Smooth muscle cell (in vitro differentiated cells): ENCODE measurements at regions not wholly inside any gene's neighbourhood (a gene's known extent, or its start where the extent isn't known, plus 50 kb on each side); places are given as distances from the start of the nearest gene placed in this dataset.
A peak's percentile ranks its signal among the peaks of the same experiment; 100 is the strongest.

ENCODE experiments used
- DNase-seq: peaks from one replicate; lab custom pipeline; 2025; ENCODE audit not compliant: unreplicated experiment; lab: John Stamatoyannopoulos, UW
- H2AFZ ChIP-seq: fragments of 200-600 bp; sonication (generic); 2 replicates; pipeline ENCODE4 v1.6.0; 2016; ENCODE audit warnings: antibody characterized with exemption, low read depth, mild to moderate bottlenecking
- H3F3A ChIP-seq: fragments of 200-600 bp; sonication (generic); 2 replicates; pipeline ENCODE4 v1.6.0; 2017; ENCODE audit warnings: antibody characterized with exemption, low read depth
- H3K27ac ChIP-seq: fragments of 200-600 bp; sonication (generic); 2 replicates; pipeline ENCODE4 v1.5.1; 2016; ENCODE audit warnings: low read depth, mild to moderate bottlenecking
- H3K27me3 ChIP-seq: fragments of 200-600 bp; sonication (generic); 2 replicates; pipeline ENCODE4 v1.6.1; 2016; ENCODE audit warnings: low read depth, mild to moderate bottlenecking
- H3K36me3 ChIP-seq: fragments of 200-600 bp; sonication (generic); 2 replicates; pipeline ENCODE4 v1.5.1; 2016; ENCODE audit warnings: low read depth
- H3K4me1 ChIP-seq: fragments of 200-600 bp; sonication (generic); 2 replicates; pipeline ENCODE4 v1.5.1; 2016; ENCODE audit warnings: low read depth
- H3K4me2 ChIP-seq: fragments of 200-600 bp; sonication (generic); 2 replicates; pipeline ENCODE4 v1.6.0; 2016; ENCODE audit warnings: mild to moderate bottlenecking
- H3K4me3 ChIP-seq: fragments of 200-600 bp; sonication (generic); 2 replicates; pipeline ENCODE4 v1.5.1; 2016; ENCODE audit warnings: mild to moderate bottlenecking
- H3K79me2 ChIP-seq: fragments of 200-600 bp; sonication (generic); 2 replicates; pipeline ENCODE4 v1.6.0; 2016; ENCODE audit warnings: low read depth, mild to moderate bottlenecking
- H3K9ac ChIP-seq: fragments of 200-600 bp; sonication (generic); 2 replicates; pipeline ENCODE4 v1.6.0; 2016; ENCODE audit warnings: low read depth
- H3K9me3 ChIP-seq: fragments of 200-600 bp; sonication (generic); replicated peaks from 2 replicates; pipeline ENCODE4 v1.5.1; 2016; ENCODE audit warnings: low read depth
- H4K20me1 ChIP-seq: fragments of 200-600 bp; sonication (generic); 2 replicates; pipeline ENCODE4 v1.6.0; 2016; ENCODE audit warnings: low read depth
- WGBS: methylation state at CpG from one replicate; pipeline ENCODE4 v1.1.7; 2016; ENCODE audit warnings: low lambda C conversion rate; 5-methylcytosine and 5-hydroxymethylcytosine counted together
- TF ChIP-seq, protein P1 (sequence below): fragments of 200-600 bp; sonication (generic); IDR thresholded peaks from 2 replicates; pipeline ENCODE4 v1.5.1; 2017; ENCODE audit warnings: borderline replicate concordance, mild to moderate bottlenecking, antibody characterized with exemption; ENCODE audit not compliant: insufficient read depth, poor library complexity, severe bottlenecking

- H3K27ac ChIP-seq = no peak overlapping the region
- no peak overlapping the region for H2AFZ ChIP-seq
- H4K20me1 ChIP-seq = no peaks in the 10 kb centered on the region
- H3K27me3 ChIP-seq = no peaks in the 10 kb centered on the region
- no peak overlapping the region for H3K9ac ChIP-seq
- H3K4me2 ChIP-seq = no peak overlapping the region
- no peaks in the 10 kb centered on the region for H3K79me2 ChIP-seq
- H3K4me1 ChIP-seq = peaks cover 4% of the 10 kb centered on the region
- no peaks in the 10 kb centered on the region for H3K9me3 ChIP-seq
- no peak overlapping the region for H3K4me3 ChIP-seq
- TF ChIP-seq, protein P1, sequence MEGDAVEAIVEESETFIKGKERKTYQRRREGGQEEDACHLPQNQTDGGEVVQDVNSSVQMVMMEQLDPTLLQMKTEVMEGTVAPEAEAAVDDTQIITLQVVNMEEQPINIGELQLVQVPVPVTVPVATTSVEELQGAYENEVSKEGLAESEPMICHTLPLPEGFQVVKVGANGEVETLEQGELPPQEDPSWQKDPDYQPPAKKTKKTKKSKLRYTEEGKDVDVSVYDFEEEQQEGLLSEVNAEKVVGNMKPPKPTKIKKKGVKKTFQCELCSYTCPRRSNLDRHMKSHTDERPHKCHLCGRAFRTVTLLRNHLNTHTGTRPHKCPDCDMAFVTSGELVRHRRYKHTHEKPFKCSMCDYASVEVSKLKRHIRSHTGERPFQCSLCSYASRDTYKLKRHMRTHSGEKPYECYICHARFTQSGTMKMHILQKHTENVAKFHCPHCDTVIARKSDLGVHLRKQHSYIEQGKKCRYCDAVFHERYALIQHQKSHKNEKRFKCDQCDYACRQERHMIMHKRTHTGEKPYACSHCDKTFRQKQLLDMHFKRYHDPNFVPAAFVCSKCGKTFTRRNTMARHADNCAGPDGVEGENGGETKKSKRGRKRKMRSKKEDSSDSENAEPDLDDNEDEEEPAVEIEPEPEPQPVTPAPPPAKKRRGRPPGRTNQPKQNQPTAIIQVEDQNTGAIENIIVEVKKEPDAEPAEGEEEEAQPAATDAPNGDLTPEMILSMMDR = no peak
- DNase-seq = no peak
- H3F3A ChIP-seq = no peaks in the 10 kb centered on the region
- 95% methylated on average over 3 of the region's 3 CpGs for WGBS
- H3K36me3 ChIP-seq = no peaks in the 10 kb centered on the region
Measured at GRCh38 chr4:155590796-155591585, 75.7 kb upstream of the GUCY1A1 start.

DNA sequence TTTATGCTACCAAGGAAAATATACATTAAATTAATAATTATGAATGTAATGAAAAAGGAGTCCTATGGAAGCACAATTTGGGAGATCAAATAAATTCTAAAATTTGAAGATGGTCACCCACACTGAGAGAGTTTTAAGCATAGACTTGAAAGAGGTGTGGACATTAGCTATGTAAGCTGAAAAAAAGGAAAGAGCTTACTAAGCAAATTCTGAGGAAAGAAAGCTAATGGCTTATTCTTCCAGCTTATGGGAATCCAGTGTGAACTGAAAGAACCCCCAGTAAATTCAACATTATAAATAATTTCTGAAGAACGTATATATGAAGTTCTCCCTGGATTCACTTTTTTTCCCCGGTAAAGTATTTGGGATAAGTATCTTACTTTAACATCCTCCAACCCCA, 78.2 kb upstream of the GUCY1A1 start:
- no peak for DNase-seq
- no peak overlapping the region for H3K4me2 ChIP-seq
- no peaks in the 10 kb centered on the region for H3F3A ChIP-seq
- peaks cover 5% of the 10 kb centered on the region for H3K4me1 ChIP-seq
- no peak overlapping the region for H2AFZ ChIP-seq
- no peaks in the 10 kb centered on the region for H4K20me1 ChIP-seq
- no peak overlapping the region for H3K27ac ChIP-seq
- H3K4me3 ChIP-seq = no peak overlapping the region
- 94% methylated on average over 2 of the region's 2 CpGs for WGBS
- no peaks in the 10 kb centered on the region for H3K79me2 ChIP-seq
- H3K27me3 ChIP-seq = no peaks in the 10 kb centered on the region
- H3K9me3 ChIP-seq = no peaks in the 10 kb centered on the region
- no peaks in the 10 kb centered on the region for H3K36me3 ChIP-seq
- no peak overlapping the region for H3K9ac ChIP-seq
- TF ChIP-seq, protein P1 = no peak

- no peak for DNase-seq
- Histone ChIP-seq H3K9me3 (no peaks in the 10 kb centered on the region), H3K9ac (no peak overlapping the region), H3K27ac (no peak overlapping the region), H3K4me1 (peaks cover 8% of the 10 kb centered on the region), H4K20me1 (no peaks in the 10 kb centered on the region), H3K27me3 (no peaks in the 10 kb centered on the region), H3K4me3 (no peak overlapping the region), H2AFZ (no peak overlapping the region), H3K79me2 (no peaks in the 10 kb centered on the region), H3K4me2 (no peak overlapping the region), H3K36me3 (no peaks in the 10 kb centered on the region), H3F3A (no peaks in the 10 kb centered on the region)
- TF ChIP-seq, protein P1 = no peak
- WGBS = 100% methylated on average over 3 of the region's 3 CpGs
Measured at GRCh38 chr4:155587766-155588165, 78.9 kb upstream of the GUCY1A1 start.

GRCh38 chr4:155582971-155583437, 83.6 kb upstream of the GUCY1A1 start:
- 5% methylated on average over 4 of the region's 4 CpGs for WGBS
- Histone ChIP-seq H3F3A (peaks cover 7% of the 10 kb centered on the region), H3K9me3 (no peaks in the 10 kb centered on the region), H2AFZ (no peak overlapping the region), H3K4me1 (peaks cover 7% of the 10 kb centered on the region), H3K27ac (peak overlapping the region; percentile 78), H3K9ac (no peak overlapping the region), H3K4me2 (peak overlapping the region; percentile 32), H3K4me3 (no peak overlapping the region), H3K79me2 (no peaks in the 10 kb centered on the region), H4K20me1 (no peaks in the 10 kb centered on the region), H3K27me3 (no peaks in the 10 kb centered on the region), H3K36me3 (no peaks in the 10 kb centered on the region)
- no peak for DNase-seq
- TF ChIP-seq, protein P1 = no peak
